ENCODE measurements at regions not wholly inside any gene's neighbourhood (a gene's known extent, or its start where the extent isn't known, plus 50 kb on each side); places are given as distances from the start of the nearest gene placed in this dataset.
"Not testable (repeated sequence)": the region's sequence is repeated elsewhere in the genome, so short reads cannot be mapped to it uniquely, and the experiment has no call there.

- DNase-seq (ENCODE audit: low spot score) = no peak
- Mint-ChIP-seq H3K27me3 (ENCODE audit: unreplicated experiment) (no peaks in the 10 kb centered on the region), H3K4me1 (ENCODE audit: unreplicated experiment) (no peaks in the 10 kb centered on the region), H3K27ac (ENCODE audit: unreplicated experiment) (no peak overlapping the region), H3K9me3 (ENCODE audit: unreplicated experiment) (no peaks in the 10 kb centered on the region), H3K36me3 (ENCODE audit: low read depth, unreplicated experiment) (no peaks in the 10 kb centered on the region), H3K4me3 (ENCODE audit: unreplicated experiment) (no peak overlapping the region)
- no peak for TF ChIP-seq CTCF (IDR thresholded peaks at IDR 0.05; ENCODE audit: unreplicated experiment)
These were observed 51.5 kb upstream of the IFNE start for GRCh38 chr9:21533597-21533996.

- H3K9me3 Mint-ChIP-seq (ENCODE audit: unreplicated experiment) = no peaks in the 10 kb centered on the region
- no peak for DNase-seq (ENCODE audit: low spot score)
- no peak for TF ChIP-seq CTCF (IDR thresholded peaks at IDR 0.05; ENCODE audit: unreplicated experiment)
- no peaks in the 10 kb centered on the region for H3K36me3 Mint-ChIP-seq (ENCODE audit: low read depth, unreplicated experiment)
- no peak overlapping the region for H3K4me3 Mint-ChIP-seq (ENCODE audit: unreplicated experiment)
- H3K27me3 Mint-ChIP-seq (ENCODE audit: unreplicated experiment) = no peaks in the 10 kb centered on the region
- no peaks in the 10 kb centered on the region for H3K4me1 Mint-ChIP-seq (ENCODE audit: unreplicated experiment)
- H3K27ac Mint-ChIP-seq (ENCODE audit: unreplicated experiment) = no peak overlapping the region
These were observed 53.3 kb upstream of the IFNE start for GRCh38 chr9:21535396-21535795.

- Mint-ChIP-seq H3K27me3 (ENCODE audit: unreplicated experiment) (no peaks in the 10 kb centered on the region), H3K4me3 (ENCODE audit: unreplicated experiment) (no peak overlapping the region), H3K9me3 (ENCODE audit: unreplicated experiment) (no peaks in the 10 kb centered on the region), H3K27ac (ENCODE audit: unreplicated experiment) (no peak overlapping the region), H3K36me3 (ENCODE audit: low read depth, unreplicated experiment) (no peaks in the 10 kb centered on the region), H3K4me1 (ENCODE audit: unreplicated experiment) (no peaks in the 10 kb centered on the region)
- no peak for TF ChIP-seq CTCF (IDR thresholded peaks at IDR 0.05; ENCODE audit: unreplicated experiment)
- DNase-seq (ENCODE audit: low spot score) = no peak
These were observed 60.7 kb upstream of the IFNE start for GRCh38 chr9:21542787-21543186.

- no peak for DNase-seq (ENCODE audit: low spot score)
- no peak for TF ChIP-seq CTCF (IDR thresholded peaks at IDR 0.05; ENCODE audit: unreplicated experiment)
- Mint-ChIP-seq H3K27me3 (ENCODE audit: unreplicated experiment) (no peaks in the 10 kb centered on the region), H3K36me3 (ENCODE audit: low read depth, unreplicated experiment) (no peaks in the 10 kb centered on the region), H3K9me3 (ENCODE audit: unreplicated experiment) (no peaks in the 10 kb centered on the region), H3K4me1 (ENCODE audit: unreplicated experiment) (no peaks in the 10 kb centered on the region), H3K27ac (ENCODE audit: unreplicated experiment) (no peak overlapping the region), H3K4me3 (ENCODE audit: unreplicated experiment) (no peak overlapping the region)
These were observed 61.1 kb upstream of the IFNE start for GRCh38 chr9:21543187-21543586.

- DNase-seq (ENCODE audit: low spot score); H3K9me3 Mint-ChIP-seq (ENCODE audit: unreplicated experiment); H3K4me1 Mint-ChIP-seq (ENCODE audit: unreplicated experiment); H3K27me3 Mint-ChIP-seq (ENCODE audit: unreplicated experiment); H3K4me3 Mint-ChIP-seq (ENCODE audit: unreplicated experiment); H3K27ac Mint-ChIP-seq (ENCODE audit: unreplicated experiment); H3K36me3 Mint-ChIP-seq (ENCODE audit: low read depth, unreplicated experiment): not testable (repeated sequence)
These were observed 61.7 kb upstream of the IFNE start for GRCh38 chr9:21543816-21544215.

GRCh38 chr9:21546949-21547348 is 64.8 kb upstream of the IFNE start:
- Mint-ChIP-seq H3K27ac (ENCODE audit: unreplicated experiment) (no peak overlapping the region), H3K4me1 (ENCODE audit: unreplicated experiment) (no peaks in the 10 kb centered on the region), H3K4me3 (ENCODE audit: unreplicated experiment) (no peak overlapping the region), H3K36me3 (ENCODE audit: low read depth, unreplicated experiment) (no peaks in the 10 kb centered on the region), H3K9me3 (ENCODE audit: unreplicated experiment) (no peaks in the 10 kb centered on the region), H3K27me3 (ENCODE audit: unreplicated experiment) (no peaks in the 10 kb centered on the region)
- no peak for DNase-seq (ENCODE audit: low spot score)
- TF ChIP-seq CTCF (IDR thresholded peaks at IDR 0.05; ENCODE audit: unreplicated experiment) = no peak
